HG02981 (cell line): ENCODE measurements at regions not wholly inside any gene's neighbourhood (a gene's known extent, or its start where the extent isn't known, plus 50 kb on each side); places are given as distances from the start of the nearest gene placed in this dataset.
"Not testable (repeated sequence)": the region's sequence is repeated elsewhere in the genome, so short reads cannot be mapped to it uniquely, and the experiment has no call there.

Source experiments
- ATAC-seq: cut with Tn5 transposase; IDR thresholded peaks from one replicate; pipeline ENCODE4 v1.9.1; 2021; ENCODE audit warnings: mild to moderate bottlenecking, moderate library complexity; ENCODE audit not compliant: unreplicated experiment

DNA sequence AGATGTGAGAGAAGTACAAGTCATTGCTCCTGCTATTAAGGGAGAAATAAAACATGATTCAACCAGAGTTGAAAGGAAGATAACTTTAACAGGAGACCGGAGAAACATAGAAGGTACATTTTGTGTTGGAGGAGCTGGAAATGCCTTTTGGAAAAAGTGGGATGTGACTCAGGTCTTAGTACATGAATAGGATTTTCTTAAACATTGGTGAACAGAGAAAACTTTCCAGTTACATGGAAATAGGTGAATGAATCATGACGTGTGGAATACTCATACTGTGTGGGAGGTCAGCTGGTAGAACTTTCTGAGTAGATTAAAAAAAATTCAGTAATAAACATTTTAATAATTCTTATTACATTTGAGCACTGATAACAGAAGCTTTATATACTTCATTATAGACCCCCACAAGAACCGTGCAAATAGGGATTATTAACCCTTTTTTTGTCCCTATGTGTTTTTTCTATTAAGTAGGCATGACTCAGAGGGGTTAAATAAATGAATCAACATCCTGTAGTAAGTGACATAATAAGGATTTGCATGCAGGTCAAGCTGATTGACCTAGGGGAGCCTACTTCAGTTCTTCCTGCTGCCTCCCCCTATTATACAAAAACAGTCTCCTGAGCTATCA lies 710.5 kb downstream of the NOVA1 start:
- ATAC-seq, result no peak

GRCh38 chr14:25884657-25885056 lies 713.2 kb downstream of the NOVA1 start:
- ATAC-seq, result no peak

DNA sequence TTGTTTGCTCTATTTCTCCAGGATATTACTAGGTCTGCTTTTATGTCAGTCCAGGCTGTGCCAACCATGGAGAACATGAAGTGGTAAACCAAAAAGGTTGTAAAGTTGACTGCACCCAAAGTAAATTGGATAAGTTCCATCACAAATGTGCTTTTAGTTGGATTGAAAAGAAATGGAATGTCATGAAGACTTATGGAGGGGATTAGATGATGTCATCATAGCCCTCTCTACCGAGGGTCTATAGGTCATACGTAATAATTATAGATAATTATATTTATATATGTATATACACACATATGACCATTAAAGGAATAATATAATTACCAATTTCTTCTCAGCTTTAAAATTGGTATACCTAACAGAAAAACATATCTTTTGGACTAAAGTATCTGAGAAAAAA lies 714.9 kb downstream of the NOVA1 start:
- no peak for ATAC-seq

GRCh38 chr14:25875475-25875874 lies 722.4 kb downstream of the NOVA1 start:
- no peak for ATAC-seq

DNA sequence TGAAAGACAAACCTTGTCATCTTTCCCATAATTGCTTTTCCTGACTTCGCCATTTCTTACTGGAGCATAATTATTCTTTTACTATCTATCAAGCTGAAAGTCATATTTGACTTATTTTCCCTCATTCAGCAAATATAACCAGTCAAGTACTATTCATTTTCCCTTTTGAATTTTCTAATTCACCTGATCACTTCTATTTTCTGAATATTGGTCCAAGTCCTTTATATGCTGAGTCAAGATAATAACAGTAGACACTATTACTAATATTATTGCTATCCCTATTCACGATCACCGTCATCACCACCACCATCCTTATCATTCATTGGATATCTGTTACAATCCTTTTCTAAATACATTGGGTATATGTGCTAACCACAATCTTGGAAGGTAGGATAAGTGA lies 728.0 kb downstream of the NOVA1 start:
- ATAC-seq, result no peak

GRCh38 chr14:25868521-25869314 lies 729.1 kb downstream of the NOVA1 start:
- no peak for ATAC-seq

DNA sequence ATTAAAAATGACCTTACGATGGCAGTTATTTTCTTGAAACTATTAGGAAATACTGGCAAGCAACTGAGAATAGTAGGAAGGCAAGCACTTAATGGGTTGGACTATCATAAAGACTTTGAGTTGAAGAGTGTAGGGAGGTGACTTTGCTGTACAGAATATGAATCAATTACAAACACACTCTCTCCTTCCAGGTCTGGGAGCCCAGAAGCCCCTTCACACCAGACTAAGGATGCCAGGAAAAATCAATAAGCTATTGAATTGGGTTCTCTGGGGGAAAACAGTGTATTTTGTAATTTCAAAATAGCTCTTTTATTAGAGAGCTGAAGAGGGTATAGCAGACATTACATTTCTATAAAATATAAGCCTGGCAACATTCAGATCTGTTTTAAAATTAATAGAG lies 736.4 kb downstream of the NOVA1 start:
- ATAC-seq, result no peak

DNA sequence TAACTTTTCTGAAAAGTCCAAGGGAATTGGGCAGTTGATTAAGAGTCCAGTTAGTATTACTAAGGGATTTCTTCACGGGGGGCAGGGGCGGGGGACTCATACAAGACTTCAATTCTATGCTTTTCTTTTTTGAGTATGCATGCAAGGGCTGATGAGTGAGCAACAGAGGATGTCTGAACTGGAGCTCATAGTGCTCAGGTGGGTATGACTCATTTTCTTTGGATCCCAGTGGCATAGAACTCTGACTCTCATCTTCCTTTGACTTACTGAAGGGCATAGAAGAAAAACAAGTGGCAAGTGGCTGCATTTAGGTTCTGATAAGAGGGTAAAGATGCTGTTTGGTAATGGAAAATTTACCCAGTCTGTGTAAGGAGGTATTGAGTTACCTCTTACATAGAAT lies 749.2 kb downstream of the NOVA1 start:
- no peak for ATAC-seq

- ATAC-seq, result no peak
These were observed 751.6 kb downstream of the NOVA1 start for GRCh38 chr14:25846246-25846645.

GRCh38 chr14:25843481-25844470 lies 754.1 kb downstream of the NOVA1 start:
- no peak for ATAC-seq

GRCh38 chr14:25841226-25841625 lies 756.6 kb downstream of the NOVA1 start:
- ATAC-seq, result no peak

DNA sequence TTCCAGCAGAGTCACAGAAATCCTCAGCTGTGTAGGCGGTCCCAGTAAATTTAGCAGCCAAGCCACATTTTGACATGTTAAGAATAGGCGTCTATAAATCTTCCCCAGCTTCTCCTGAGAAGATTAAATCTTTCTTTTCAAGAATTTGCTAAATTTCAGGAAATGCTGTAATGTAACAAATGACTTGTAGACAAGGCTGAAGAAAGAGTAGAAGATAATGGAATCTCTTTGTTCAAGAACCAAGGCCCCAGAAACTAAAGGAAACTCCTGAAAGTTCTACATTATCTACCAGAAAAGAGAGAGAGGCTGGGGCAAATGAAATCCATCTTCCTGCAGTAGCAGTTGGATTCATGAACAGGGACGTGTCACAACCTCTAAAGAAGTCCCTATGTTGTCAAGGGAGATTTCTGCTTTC lies 760.3 kb downstream of the NOVA1 start:
- ATAC-seq, result no peak

GRCh38 chr14:25836636-25837035 lies 761.2 kb downstream of the NOVA1 start:
- no peak for ATAC-seq

DNA sequence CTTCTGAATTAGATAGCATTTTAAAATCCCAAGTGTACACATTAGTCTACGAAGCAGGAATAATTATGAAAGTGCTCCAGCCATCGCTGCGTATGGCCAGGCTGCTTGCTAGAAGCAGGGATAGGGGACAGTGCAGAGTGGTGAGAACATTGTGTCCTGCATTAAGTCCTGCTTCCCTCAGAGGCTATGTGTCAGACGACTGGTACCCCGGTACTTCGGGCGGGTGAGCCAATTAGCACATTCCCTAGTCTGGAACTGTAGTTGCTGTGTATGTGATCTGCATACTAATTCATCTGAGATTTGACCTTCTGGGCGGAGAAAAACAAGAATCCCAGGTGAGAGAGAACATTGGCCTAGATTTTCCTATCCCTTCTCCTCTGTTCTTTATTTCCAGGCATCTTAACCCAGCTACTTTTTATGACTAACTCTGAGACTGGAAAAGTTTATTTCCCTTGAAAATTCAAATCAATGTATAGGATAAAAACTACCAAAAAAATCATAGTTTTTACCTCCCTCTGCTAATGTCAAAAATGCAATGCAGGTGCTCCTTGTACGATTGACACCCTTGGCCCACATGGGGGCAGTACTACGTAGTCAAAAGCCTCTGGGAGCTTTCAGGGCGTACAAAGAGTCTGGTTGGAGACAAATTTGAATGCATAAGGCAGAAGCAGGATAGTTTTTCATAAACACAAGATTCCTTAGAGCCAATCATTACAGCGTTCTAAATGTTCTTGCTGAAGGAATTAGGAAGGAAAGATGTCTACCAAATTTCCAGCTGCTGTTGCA lies 764.3 kb downstream of the NOVA1 start:
- ATAC-seq, result no peak

DNA sequence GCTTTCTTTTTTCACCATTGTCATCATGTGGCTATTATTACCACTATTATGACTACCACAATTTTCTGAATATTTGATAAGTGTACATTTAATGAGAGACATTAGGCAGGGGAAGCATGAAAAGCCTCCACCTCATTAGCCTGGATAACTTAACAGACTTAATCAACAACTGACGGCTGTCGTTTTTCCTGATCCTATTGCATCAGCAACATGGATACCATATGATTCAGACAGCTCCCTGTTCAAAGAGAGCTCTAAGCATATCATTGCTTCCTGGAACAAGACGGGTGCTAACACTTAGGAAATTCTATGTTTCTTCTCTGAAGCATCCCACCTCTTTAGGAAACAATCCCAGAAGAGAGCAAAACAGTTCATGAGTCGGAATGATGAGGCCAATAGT lies 765.2 kb downstream of the NOVA1 start:
- no peak for ATAC-seq

DNA sequence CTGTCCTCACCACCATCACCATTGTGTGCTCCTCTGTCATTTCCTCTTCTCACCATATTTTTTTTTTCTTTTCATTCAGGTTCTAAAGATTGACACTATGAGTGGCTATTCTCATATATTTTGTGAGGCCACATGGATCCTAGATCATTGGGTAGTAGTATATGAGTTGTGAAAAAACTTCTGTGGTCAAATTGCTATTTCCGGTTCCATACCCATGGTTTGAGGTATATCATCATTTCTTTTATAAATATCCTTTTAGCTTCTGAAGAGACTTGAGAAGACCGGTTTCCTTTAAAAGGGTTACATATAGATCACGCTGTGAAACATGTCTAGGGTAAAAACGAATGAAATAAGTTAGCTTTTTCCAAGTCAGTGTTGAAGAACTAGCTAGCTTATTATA lies 769.3 kb downstream of the NOVA1 start:
- ATAC-seq, result no peak

- ATAC-seq, result no peak
These were observed 771.7 kb downstream of the NOVA1 start for GRCh38 chr14:25826105-25826504.

GRCh38 chr14:25820368-25820767 lies 770.4 kb upstream of the STXBP6 start:
- ATAC-seq, result no peak

DNA sequence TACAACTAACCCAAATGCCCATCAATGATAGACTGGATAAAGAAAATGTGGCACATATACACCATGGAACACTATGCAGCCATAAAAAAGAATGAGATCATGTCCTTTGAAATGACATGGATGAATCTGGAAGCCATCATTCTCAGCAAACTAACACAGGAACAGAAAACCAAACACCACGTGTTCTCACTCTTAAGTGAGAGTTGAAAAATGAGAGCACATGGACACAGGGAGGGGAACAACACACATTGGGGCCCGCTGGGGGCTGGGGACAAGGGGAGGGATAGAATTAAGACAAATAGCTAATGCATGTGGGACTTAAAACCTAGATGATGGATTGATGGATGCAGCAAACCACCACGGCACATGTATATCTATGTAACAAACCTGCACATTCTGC lies 764.7 kb upstream of the STXBP6 start:
- ATAC-seq, result not testable (repeated sequence)

DNA sequence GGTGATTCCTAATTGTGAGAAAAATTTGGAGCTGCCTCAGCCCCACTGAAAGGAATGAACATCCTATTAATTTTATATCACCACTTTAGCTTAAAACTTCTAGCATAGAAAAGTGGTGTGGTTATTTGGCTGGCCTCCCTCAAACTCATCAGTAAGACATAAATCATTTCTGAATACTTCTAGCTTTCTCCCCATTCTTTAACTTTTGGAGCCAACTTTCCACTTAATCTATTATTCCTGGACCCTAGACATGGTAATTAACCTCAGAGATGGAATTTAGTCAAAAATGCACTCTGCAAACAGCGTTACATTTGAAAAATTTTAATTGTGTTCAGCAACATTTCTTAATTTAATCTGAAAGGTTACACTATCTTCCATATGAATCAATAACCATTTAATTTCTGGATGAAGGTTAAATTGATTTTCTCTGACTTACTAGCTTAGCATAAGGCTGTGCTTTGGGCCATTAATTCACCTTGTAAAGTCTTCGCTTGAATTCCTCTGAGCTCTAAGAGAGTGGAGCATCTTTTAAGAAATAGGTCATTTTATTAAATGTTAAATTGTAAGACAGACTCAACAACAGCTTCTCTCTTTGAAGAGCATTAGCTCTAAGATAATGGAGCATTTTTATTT lies 753.6 kb upstream of the STXBP6 start:
- no peak for ATAC-seq
